Glutamatergic neuron (in vitro differentiated cells): ENCODE measurements at regions not wholly inside any gene's neighbourhood (a gene's known extent, or its start where the extent isn't known, plus 50 kb on each side); places are given as distances from the start of the nearest gene placed in this dataset.

ENCODE experiments used
- DNase-seq: peaks from one replicate; pipeline ENCODE4 v3.0.0; 2022
- H3K27ac Mint-ChIP-seq: one replicate; pipeline ENCODE4 v1.8.0; 2020; ENCODE audit warnings: mild to moderate bottlenecking, mixed read lengths, inconsistent platforms; ENCODE audit not compliant: unreplicated experiment
- H3K27me3 Mint-ChIP-seq: one replicate; pipeline ENCODE4 v1.8.0; 2020; ENCODE audit warnings: mild to moderate bottlenecking, moderate library complexity, mixed read lengths, inconsistent platforms; ENCODE audit not compliant: unreplicated experiment
- H3K36me3 Mint-ChIP-seq: one replicate; pipeline ENCODE4 v1.8.0; 2020; ENCODE audit warnings: mild to moderate bottlenecking, mixed read lengths, inconsistent platforms; ENCODE audit not compliant: unreplicated experiment
- H3K4me1 Mint-ChIP-seq: one replicate; pipeline ENCODE4 v1.8.0; 2020; ENCODE audit warnings: mild to moderate bottlenecking, low read depth, mixed read lengths, inconsistent platforms; ENCODE audit not compliant: unreplicated experiment
- H3K4me3 Mint-ChIP-seq: one replicate; pipeline ENCODE4 v1.8.0; 2020; ENCODE audit warnings: mild to moderate bottlenecking, mixed read lengths, inconsistent platforms; ENCODE audit not compliant: unreplicated experiment
- H3K9me3 Mint-ChIP-seq: one replicate; pipeline ENCODE4 v1.8.0; 2020; ENCODE audit warnings: mild to moderate bottlenecking, moderate library complexity, mixed read lengths, inconsistent platforms; ENCODE audit not compliant: unreplicated experiment
- TF ChIP-seq, protein P1 (sequence below): fragments of 200-600 bp; sonication (generic); IDR thresholded peaks from one replicate; pipeline ENCODE4 v1.5.0; 2021; ENCODE audit not compliant: partially characterized antibody, unreplicated experiment

DNA sequence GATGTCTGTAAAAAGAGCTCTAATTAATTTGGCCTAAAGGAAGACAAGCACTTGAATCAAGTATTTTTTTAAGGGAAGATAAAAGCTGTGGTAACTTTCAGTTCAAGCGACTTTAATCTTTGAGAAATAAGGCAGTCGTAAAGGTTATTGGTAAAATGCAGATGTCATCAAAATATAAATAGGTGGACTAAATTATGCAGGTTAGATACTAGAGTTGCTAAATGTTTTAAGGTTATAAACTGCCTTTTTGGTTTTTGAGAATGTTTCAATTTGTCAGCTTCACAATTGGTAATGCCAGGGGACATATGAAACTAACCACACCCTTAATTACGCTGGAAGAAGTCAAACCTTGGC is 159.5 kb upstream of the OLIG3 start:
- H3K4me3 Mint-ChIP-seq = no peak overlapping the region
- no peak for DNase-seq
- peaks cover 5% of the 10 kb centered on the region for H3K36me3 Mint-ChIP-seq
- peaks cover 7% of the 10 kb centered on the region for H3K4me1 Mint-ChIP-seq
- H3K9me3 Mint-ChIP-seq = peaks cover 8% of the 10 kb centered on the region
- H3K27ac Mint-ChIP-seq = no peak overlapping the region
- peaks cover 2% of the 10 kb centered on the region for H3K27me3 Mint-ChIP-seq
- TF ChIP-seq, protein P1, sequence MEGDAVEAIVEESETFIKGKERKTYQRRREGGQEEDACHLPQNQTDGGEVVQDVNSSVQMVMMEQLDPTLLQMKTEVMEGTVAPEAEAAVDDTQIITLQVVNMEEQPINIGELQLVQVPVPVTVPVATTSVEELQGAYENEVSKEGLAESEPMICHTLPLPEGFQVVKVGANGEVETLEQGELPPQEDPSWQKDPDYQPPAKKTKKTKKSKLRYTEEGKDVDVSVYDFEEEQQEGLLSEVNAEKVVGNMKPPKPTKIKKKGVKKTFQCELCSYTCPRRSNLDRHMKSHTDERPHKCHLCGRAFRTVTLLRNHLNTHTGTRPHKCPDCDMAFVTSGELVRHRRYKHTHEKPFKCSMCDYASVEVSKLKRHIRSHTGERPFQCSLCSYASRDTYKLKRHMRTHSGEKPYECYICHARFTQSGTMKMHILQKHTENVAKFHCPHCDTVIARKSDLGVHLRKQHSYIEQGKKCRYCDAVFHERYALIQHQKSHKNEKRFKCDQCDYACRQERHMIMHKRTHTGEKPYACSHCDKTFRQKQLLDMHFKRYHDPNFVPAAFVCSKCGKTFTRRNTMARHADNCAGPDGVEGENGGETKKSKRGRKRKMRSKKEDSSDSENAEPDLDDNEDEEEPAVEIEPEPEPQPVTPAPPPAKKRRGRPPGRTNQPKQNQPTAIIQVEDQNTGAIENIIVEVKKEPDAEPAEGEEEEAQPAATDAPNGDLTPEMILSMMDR = no peak

DNA sequence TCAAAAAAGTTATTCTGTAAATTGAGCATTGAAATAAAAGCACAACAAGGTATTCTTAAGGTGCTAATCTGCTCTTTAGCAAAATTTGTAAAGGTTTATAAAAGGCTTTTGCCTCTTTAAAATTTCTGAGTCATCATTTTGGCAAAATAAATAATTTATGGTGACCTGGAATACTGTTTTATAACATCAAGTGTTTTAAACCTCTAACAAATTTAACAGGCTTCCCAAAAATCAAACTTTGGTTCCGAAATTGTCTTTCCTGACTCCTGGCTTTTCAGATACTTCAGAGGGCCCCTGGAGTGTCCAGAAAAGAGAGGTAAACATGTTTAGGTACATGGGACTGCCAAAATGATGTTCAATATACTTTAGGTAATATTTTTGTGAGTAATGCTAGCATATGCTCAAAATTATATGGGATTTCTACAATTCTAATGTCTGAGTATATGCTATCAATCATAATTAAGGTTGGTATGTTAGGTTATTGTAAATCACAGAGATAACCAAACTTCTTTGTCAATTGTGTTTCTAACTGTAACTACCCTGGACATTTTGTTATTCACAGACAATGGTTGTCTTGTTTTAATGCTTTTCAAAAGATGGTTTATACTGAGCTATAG is 160.3 kb upstream of the OLIG3 start:
- Mint-ChIP-seq H3K4me3 (no peak overlapping the region), H3K9me3 (peaks cover 8% of the 10 kb centered on the region), H3K27me3 (peaks cover 2% of the 10 kb centered on the region), H3K36me3 (peaks cover 5% of the 10 kb centered on the region), H3K27ac (no peak overlapping the region), H3K4me1 (peaks cover 7% of the 10 kb centered on the region)
- TF ChIP-seq, protein P1 = no peak
- no peak for DNase-seq

DNA sequence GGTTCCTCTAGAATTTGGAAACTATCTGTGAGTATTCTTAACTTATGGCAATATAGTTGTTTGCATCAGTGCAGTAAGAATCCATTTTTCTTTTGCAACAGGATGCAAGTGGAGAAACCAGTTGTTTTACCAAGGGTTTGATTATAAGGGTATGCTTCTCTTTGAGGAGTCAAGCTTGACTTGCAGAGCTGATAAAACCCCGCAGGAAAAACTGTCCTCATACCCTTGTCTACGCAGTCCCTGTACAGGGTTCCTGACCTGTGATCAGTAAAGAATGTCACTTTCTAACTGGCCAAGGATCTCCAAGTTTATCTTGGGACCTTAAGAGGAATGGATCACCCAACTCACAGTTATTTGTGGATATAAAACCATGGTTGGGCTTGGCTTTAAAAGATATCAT is 161.1 kb upstream of the OLIG3 start:
- peaks cover 8% of the 10 kb centered on the region for H3K9me3 Mint-ChIP-seq

DNA sequence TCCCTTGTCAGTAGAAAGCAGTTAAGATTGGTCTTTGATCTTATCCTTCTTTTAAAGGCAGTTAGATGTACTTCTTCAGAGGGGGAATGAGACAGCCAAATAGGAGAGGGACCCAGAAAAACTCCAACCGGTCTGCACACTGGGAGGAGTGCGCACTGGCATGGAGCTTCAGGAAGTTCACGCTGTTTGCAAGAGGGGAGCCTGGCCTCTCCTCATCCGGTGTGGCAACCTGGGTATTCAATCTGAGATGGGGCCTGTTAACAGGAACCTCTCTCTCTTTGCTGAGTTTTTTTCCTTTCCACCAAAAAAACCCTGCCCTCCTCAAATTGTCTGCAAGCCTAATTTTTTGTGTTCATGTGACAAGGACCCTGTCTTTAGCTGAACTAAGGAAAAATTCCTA is 162.5 kb upstream of the OLIG3 start:
- no peak for DNase-seq
- no peak overlapping the region for H3K4me3 Mint-ChIP-seq
- TF ChIP-seq, protein P1 = no peak
- H3K27me3 Mint-ChIP-seq = no peaks in the 10 kb centered on the region
- no peak overlapping the region for H3K27ac Mint-ChIP-seq
- H3K9me3 Mint-ChIP-seq = peaks cover 8% of the 10 kb centered on the region
- H3K4me1 Mint-ChIP-seq = peaks cover 11% of the 10 kb centered on the region
- peaks cover 5% of the 10 kb centered on the region for H3K36me3 Mint-ChIP-seq

More for the DNA sequence above, 161.1 kb upstream of the OLIG3 start:
- H3K4me3 Mint-ChIP-seq = no peak overlapping the region
- no peak for DNase-seq
- peaks cover 2% of the 10 kb centered on the region for H3K27me3 Mint-ChIP-seq
- H3K4me1 Mint-ChIP-seq = peaks cover 8% of the 10 kb centered on the region
- H3K36me3 Mint-ChIP-seq = peaks cover 5% of the 10 kb centered on the region
- H3K27ac Mint-ChIP-seq = no peak overlapping the region
- TF ChIP-seq, protein P1 = no peak

DNA sequence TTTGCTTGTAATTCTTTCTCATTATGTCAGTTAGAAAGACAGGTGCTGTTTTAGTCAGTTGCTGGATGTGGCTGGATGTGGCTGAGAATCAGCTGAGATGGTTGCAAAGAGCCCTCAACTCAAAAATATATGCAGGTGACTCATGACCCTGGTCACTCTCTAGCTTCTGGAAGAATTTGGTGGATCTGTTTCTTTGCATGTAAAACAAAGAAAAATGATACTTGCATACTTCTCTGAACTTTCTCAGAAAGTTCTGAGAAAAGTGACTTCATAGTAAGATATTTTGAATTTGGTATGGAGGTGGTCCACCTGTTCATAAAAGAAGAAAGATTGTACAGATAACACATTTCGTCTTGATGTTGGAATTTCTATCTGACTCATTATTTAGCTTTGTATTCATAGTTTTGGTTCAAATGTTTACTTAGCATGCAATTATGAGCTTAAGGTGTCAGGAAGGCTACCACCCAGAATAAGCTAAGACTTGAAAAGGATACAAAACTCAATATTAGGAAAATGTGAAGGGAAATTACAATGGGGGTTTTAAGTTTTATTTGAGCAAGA is 163.2 kb upstream of the OLIG3 start:
- Mint-ChIP-seq H3K9me3 (peaks cover 8% of the 10 kb centered on the region), H3K27me3 (no peaks in the 10 kb centered on the region), H3K36me3 (peaks cover 5% of the 10 kb centered on the region), H3K4me3 (no peak overlapping the region), H3K27ac (no peak overlapping the region), H3K4me1 (peaks cover 11% of the 10 kb centered on the region)
- TF ChIP-seq, protein P1 = no peak
- DNase-seq = no peak
